BJ (cell line): ENCODE measurements at regions not wholly inside any gene's neighbourhood (a gene's known extent, or its start where the extent isn't known, plus 50 kb on each side); places are given as distances from the start of the nearest gene placed in this dataset.

Source experiments
- CTCF ChIA-PET: fragments of 350-600 bp; formaldehyde crosslinking; extraction: SDS; loops from one replicate; lab custom pipeline; 2021; ENCODE audit warnings: antibody characterized with exemption, inconsistent platforms; lab: Yijun Ruan, JAX
- POLR2A ChIA-PET: fragments of 300-600 bp; sonication (Branson Sonifier 250); formaldehyde crosslinking; extraction: SDS; loops from one replicate; lab custom pipeline; 2021; ENCODE audit warnings: antibody characterized with exemption; lab: Charles Lee
- DNase-seq: peaks from one replicate; pipeline ENCODE4 v3.0.0-alpha.2; 2011; ENCODE audit warnings: low read depth
- H3K27me3 ChIP-seq: 2 replicates; pipeline ENCODE4 v1.6.0; 2011; ENCODE audit warnings: low read length; ENCODE audit not compliant: control insufficient read depth, insufficient read depth
- H3K36me3 ChIP-seq: 2 replicates; pipeline ENCODE4 v1.5.1; 2011; ENCODE audit warnings: low read length; ENCODE audit not compliant: control insufficient read depth, insufficient read depth
- H3K4me3 ChIP-seq: 2 replicates; pipeline ENCODE4 v1.5.1; 2011; ENCODE audit warnings: low read depth, mild to moderate bottlenecking, control low read depth, low read length
- TF ChIP-seq, protein P1 (sequence below): IDR thresholded peaks from 2 replicates; pipeline ENCODE4 v1.5.1; 2011; ENCODE audit warnings: low read depth, mild to moderate bottlenecking, control low read depth, inconsistent platforms, low read length, moderate library complexity; ENCODE audit not compliant: insufficient read depth

DNA sequence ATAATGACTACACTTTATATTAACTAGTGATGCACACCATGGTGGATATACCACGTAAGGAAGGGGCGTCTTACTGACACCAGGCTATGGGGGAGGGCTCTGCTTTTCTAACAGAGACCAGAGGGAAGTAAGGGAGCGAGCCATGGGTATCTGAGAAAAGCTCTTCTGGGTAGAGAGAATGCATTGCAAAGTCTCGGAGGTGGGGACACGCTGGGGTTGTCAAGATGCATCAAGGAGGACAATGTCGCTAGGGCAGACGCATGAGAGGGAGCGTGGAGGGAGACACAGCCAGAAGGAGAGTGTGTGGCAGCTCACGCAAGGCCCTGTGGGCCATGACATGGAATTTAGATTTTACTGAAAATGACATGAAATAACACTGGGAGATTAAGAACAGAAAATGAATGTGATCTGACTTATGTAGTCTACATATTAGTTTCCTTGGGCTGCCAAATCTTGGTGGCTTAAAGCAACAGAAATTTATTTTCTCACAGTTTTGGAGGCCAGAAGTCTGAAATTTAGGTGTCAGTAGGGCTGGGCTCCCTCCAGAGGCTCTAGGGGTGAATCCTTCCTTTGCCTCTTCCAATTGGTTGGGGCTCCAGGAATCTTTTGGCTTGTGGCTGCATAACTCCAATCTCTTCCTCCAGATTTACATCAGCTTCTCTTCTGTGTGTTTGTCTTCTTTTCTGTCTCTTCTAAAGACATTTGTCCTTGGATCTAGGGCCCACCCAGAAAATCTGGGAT, 352.2 kb downstream of the CYRIA start:
- POLR2A ChIA-PET, result no interaction called here
- H3K4me3 ChIP-seq, result no peak overlapping the region
- H3K36me3 ChIP-seq, result no peaks in the 10 kb centered on the region
- CTCF ChIA-PET, result no interaction called here
- no peaks in the 10 kb centered on the region for H3K27me3 ChIP-seq
- TF ChIP-seq, protein P1, sequence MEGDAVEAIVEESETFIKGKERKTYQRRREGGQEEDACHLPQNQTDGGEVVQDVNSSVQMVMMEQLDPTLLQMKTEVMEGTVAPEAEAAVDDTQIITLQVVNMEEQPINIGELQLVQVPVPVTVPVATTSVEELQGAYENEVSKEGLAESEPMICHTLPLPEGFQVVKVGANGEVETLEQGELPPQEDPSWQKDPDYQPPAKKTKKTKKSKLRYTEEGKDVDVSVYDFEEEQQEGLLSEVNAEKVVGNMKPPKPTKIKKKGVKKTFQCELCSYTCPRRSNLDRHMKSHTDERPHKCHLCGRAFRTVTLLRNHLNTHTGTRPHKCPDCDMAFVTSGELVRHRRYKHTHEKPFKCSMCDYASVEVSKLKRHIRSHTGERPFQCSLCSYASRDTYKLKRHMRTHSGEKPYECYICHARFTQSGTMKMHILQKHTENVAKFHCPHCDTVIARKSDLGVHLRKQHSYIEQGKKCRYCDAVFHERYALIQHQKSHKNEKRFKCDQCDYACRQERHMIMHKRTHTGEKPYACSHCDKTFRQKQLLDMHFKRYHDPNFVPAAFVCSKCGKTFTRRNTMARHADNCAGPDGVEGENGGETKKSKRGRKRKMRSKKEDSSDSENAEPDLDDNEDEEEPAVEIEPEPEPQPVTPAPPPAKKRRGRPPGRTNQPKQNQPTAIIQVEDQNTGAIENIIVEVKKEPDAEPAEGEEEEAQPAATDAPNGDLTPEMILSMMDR, result no peak
- DNase-seq, result no peak

DNA sequence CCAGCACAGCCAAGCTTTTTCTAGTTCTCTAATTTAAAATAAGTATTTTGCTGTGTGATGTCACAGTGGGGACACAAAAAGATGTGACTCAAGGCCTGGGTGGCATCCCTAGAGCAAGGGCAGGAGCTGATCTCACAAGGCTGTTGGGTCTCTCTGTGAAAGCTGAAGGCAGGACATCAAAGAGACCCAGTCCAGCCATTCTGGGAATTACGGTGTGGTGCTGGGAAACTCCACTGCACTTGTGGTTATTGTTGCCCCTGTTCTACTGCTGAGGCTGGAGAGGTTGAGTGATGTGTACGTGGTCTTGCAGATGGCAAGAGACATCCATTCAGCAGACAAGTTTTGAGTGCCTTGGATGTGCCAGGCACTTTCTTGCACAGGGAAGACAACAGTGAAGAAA, 352.9 kb downstream of the CYRIA start:
- Histone ChIP-seq H3K4me3 (no peak overlapping the region), H3K36me3 (no peaks in the 10 kb centered on the region), H3K27me3 (no peaks in the 10 kb centered on the region)
- DNase-seq, result no peak
- TF ChIP-seq, protein P1, result no peak
- ChIA-PET CTCF (no interaction called here), POLR2A (no interaction called here)

DNA sequence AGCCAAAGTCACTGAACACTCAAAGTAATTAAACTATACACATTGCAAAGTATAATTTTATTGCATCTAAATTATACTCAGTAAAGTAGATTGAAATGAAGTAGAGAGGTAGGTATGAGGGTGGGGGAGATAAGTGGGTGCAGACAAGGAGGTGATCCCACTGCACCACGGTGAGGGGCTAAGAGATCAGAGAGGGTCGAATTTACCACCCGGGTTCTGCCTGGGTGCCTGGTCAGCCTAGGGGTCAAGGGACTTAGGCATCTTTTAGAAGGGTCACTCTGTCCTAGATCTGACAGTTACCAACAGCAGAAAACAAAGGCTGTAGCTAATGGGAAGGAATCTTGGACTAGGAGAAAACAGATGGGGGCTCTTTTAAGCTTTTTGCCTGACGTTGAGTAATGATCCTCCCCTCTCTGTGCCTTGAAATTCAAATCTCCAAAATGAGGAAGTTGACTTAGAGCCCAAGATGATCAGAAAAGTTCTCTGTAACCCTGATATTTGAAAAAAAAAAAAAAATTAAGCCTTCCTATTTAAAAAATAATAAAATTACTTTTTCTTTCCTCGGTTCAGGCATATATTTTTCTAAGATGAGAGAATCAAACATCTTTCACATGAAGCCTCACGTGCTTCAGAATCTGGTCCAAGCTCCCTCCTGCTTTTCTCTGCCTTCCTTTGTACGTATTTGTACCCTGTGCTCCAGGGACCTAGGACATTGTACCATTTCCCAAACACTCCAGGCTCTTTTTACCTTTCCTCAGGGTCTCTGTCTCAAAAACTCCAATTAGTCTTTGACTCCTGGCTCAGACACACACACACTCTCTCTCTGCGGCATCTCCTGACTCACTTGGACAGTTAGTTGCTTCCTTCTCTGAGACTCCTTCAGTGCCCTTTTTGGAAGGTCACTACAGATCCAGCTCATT, 353.9 kb downstream of the CYRIA start:
- DNase-seq, result no peak
- no peaks in the 10 kb centered on the region for H3K36me3 ChIP-seq
- no peak overlapping the region for H3K4me3 ChIP-seq
- H3K27me3 ChIP-seq, result no peaks in the 10 kb centered on the region
- ChIA-PET CTCF (no interaction called here), POLR2A (no interaction called here)
- TF ChIP-seq, protein P1, result no peak

DNA sequence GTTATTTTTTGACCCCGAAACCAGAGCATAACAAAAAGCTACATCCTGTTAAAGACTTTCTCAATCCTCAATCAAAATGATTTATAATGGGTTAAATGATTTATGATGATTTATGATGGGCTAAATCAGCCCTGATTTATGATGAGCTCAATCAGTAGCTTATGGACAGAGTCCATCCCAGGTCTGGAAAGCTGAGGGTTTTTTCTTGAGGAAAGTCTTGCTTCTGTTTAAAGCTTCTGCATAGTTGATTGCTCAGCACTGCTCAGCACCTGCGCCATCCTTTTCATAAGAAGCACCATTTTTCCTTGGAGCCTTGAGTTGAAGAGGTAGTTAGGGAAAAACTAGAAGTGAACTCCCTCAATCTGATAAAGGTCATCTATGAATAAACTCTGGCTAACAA, 356.8 kb downstream of the CYRIA start:
- ChIA-PET CTCF (interaction anchor here (0.6 kb wide), 1 partner anchor 173 kb away, joined by 3 read pairs; no protein-coding TSS in a partner anchor), POLR2A (no interaction called here)
- TF ChIP-seq, protein P1, result no peak
- DNase-seq, result no peak
- Histone ChIP-seq H3K36me3 (no peaks in the 10 kb centered on the region), H3K4me3 (no peak overlapping the region), H3K27me3 (no peaks in the 10 kb centered on the region)

DNA sequence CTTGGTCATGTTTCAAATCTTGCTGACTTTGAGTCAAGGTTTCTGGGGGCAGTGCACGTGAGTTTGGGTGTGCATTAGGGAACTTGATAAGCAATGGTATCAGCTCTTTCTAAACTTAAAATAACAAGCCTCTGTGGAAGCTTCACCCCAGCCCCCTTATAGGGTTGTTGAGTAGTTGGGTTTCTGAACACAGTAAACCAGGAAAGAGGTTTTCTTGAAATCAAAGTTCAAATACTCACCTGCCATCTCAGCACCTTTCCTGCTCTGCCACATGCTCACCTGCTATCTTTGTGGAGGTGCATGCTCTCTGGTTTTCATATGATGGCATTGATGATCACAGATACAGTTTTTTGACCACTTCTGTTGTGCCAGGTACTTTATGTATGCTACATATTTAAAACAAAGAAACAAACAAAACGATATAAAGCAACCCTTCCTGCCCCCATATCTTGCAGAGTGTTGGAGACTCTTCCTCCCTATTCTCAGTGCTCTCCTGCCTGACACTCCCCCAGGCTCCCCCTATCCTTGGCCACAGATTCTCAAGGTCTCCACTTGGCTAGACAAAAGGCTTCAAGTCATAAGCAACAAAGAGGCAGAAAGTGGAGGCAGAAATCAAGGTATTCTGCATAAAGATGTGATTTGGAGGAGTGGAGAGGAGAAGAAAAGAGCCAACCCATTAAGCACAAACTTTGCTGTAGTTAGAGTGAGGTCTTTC, 360.6 kb downstream of the CYRIA start:
- ChIA-PET POLR2A (no interaction called here), CTCF (no interaction called here)
- H3K36me3 ChIP-seq, result no peaks in the 10 kb centered on the region
- TF ChIP-seq, protein P1, result no peak
- no peak for DNase-seq
- no peaks in the 10 kb centered on the region for H3K27me3 ChIP-seq
- no peak overlapping the region for H3K4me3 ChIP-seq
